PC-9 (cell line): ENCODE measurements at regions not wholly inside any gene's neighbourhood (a gene's known extent, or its start where the extent isn't known, plus 50 kb on each side); places are given as distances from the start of the nearest gene placed in this dataset.

ENCODE experiments used
- CTCF ChIP-seq: fragments of 200-600 bp; sonication (generic); conservative IDR thresholded peaks from 2 replicates; pipeline ENCODE4 v1.6.1; 2017; ENCODE audit warnings: mixed run types, antibody characterized with exemption, mild to moderate bottlenecking, moderate library complexity
- EZH2 ChIP-seq: fragments of 200-600 bp; sonication (generic); IDR thresholded peaks from 2 replicates; pipeline ENCODE4 v1.8.0; 2017; ENCODE audit warnings: antibody characterized with exemption, low read depth

- TF ChIP-seq CTCF (no peak), EZH2 (no peak)
These were observed 488.7 kb upstream of the CCNG1 start for GRCh38 chr5:162948677-162949076.
